GM19043 (cell line): ENCODE measurements at regions not wholly inside any gene's neighbourhood (a gene's known extent, or its start where the extent isn't known, plus 50 kb on each side); places are given as distances from the start of the nearest gene placed in this dataset.

Experiments
- ATAC-seq: cut with Tn5 transposase; IDR thresholded peaks from one replicate; pipeline ENCODE4 v1.9.1; 2021; ENCODE audit warnings: low read depth; ENCODE audit not compliant: unreplicated experiment

DNA sequence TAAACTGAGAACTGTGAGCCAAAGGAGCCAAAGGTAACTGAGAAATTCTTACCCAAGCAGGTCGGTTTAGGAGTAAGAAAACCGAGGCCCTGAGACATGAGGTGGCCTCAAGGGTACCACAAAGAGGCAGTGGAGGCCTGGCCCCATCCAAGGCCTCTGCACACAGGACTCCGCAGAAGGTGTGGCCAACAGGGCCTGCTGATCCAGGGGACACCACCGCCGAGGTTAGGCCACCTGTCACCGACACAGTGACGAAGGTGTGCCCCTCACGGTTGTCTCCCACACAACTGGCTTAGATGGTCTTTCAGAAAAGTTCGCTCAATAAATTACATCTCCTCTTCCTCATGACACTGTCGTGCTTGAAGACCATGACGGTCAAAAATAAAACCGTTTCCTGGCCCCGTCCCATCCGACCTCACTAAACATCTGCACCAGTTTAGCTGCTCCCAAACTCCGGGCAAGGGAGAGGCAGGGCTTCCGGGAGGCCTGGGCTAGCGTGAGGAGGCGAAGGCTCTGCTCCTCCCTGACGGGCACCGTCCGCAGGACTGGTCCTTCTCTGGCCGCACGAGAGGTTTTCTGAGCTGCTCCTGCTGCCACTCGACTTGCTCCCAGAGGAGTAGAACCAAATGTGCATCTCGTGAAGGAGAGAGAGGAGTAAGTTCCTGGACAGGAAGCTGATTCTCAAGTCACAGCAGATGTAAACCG is 442.0 kb downstream of the EIPR1 start:
- no peak for ATAC-seq

DNA sequence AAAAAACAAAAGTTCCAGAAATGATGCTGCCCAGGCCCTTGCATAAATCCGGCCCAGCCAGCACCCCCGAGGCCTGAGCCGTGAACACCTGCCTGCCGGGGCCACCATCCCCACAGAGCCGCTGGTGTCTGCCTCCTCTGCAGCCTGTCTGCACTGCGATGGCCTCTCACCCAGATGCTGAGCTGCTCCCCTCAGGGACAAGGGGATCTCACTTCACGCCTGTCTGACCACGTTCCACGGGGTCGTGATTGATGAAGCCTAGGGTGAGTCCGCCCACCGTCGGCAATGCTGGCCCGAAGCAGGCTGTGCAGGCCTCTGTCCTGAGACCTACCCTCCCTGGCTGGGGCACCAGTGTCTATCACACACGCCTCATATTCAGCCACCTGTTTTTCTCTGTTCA is 444.2 kb downstream of the EIPR1 start:
- no peak for ATAC-seq

DNA sequence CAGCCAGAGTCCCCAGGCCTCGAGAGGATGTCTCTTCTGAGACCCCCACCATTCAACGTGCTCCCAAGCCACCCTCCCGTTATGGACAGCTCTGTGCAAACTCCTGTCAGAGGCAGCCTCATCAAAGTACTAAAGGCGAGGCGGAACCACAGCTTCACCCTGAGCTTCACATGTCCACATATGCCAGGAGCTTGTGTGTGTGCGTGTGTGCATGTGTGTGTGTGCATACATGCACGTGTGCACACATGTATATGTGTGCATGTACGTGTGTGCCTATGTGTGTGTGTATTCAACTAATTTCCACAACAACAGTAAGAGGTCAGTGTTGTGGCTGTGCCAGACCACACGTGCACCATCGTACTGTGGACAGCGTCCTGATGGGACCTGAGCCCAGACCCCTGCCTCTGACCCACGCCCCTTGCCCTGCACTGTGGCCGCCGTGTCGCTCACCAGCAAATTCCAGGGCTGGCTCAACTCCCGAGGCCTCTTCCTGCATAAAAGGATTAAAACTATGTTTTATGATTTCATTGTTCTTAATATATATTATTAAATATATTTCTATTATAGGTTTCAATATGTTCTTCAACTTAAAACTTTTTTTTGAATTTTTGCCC is 444.8 kb downstream of the EIPR1 start:
- ATAC-seq, result no peak

DNA sequence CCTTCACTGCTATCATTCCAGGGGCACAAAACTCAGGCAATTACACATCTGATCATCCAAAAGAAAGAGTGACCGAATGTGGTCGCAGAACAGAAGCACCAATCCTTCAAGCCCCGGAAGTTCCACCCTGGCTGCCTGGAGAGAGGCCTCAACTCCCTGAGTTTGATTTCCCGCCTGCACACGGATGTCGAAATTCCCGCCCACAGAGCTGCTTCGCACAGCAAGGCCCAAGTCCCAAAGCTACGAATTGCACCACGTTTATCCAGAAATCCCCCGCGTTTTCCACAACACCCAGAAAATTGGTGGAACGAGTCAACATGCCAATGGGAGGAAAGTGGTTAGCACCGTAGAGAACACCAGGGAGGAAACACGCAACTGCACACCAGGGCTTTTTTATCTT is 445.4 kb downstream of the EIPR1 start:
- no peak for ATAC-seq

DNA sequence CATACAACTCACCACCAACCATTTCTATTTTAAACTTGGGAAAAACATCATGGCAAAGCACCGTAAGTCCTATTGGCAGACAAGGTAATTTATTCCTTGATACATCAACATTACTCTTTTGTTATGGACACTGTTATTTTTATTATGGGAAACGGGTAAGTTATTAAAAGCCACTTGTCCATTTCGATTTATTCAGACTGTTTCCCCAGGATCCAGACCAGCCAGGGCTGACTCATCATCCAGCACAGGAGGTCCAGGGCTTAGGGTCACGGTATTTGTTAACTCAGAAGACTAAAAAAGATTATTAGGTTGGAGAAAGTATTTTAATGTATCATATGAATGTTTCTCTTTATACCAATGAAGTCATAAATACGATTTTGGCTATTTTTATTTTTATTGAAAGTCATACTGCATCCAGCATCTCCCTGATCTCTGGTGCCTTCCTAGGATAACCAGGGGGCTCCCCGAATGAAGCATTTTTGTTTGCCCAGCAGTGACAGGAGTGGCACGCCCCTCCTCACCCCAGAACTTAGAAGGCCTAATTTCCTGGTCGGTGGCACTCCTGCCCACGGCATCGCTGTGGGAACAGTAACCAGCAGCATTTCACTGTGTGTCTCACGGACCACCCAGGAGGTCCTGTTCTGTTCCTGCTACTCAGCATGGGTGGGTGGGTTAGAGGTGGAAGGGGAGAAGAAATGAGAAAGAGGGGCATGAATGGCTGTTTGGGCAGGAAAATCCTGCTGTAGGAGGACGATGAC is 446.1 kb downstream of the EIPR1 start:
- ATAC-seq, result no peak

DNA sequence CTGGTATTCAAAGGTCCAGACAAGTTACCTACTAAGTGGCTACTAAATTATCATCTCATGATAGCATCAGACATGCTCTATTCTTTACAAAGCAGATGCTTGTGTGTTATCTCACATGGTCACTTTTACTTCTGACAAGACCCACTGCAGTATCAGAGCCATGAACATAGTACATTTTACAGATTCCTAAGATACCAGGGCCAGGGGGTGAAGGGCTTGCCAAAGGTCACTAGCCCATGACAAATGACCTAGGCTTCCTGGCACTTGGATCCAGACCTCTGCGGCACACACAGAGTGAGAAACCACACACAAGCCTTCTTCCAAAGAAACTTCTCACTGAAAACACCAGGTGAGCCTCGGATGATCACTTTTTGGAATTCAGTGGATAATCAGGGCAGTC is 446.8 kb downstream of the EIPR1 start:
- no peak for ATAC-seq

DNA sequence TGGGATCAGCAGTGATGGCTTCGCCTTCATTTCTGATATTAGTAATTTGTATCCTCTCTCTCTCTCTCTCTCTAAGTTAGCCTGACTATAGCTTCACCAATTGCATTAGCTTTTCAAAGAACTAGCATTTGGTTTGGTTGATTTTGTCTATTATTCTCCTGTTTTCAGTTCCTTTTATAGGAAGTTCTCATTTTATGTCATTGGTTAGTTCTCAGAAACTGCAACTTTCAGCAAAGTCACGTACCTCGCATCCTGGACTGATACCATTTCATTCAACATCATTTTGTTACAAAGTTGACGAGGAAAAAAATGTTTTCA is 450.8 kb downstream of the EIPR1 start:
- ATAC-seq, result peak; percentile 42

DNA sequence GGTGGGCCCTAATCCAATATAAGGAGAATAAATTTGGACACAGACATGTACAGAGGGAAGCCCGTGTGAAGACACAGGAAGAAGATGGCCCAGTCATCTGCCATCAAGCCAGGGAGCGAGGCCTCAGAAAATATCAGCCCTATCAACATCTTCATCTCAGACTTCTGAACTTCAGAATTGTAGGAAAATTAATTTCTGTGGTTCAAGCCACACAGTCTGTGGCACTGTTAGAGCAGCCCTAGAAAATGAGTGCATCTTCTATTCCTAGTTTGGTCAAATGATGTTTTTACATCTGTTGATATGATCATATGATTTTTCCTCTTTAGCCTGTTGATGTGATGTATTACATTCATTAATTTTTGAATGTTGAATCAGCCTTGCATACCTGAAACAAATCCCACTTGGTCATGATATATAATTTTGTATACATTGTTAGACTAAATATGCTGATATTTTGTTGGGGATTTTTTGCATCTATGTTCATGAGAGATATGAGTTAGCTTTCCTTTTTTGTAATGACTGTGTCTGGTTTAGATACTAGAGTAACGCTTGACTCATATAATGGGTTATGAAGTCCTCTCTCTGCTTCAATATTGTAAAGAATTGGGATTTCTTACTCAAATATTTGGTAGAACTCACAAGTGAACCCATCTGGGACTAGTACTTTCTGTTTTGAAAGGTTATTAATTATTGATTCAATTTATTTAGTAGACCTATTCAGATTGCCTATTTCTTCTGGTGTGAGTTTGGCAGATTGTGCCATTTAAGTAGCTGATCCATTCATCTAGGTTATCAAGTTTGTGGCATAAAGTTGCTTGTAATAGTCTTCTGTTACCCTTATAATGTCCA is 451.4 kb downstream of the EIPR1 start:
- ATAC-seq, result peak; percentile 66

DNA sequence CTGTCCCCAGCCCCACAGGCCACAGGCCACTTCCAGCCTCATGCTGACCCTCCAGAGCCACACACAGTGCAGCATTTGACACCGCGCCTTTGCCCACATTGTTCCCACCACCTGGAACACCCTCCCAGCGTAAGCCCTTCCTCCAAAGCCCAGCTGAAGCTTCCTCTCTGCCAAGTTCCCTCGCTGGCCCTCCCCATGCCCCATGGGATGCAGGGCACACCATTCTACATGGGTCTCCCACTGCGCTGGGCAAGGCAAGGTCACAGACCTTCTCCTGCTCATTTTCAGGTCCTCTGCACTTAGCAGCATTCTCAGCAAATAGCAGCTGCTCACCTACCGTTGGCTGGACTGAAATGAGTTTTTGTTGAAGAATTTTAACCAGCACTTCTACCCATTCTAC is 455.5 kb downstream of the EIPR1 start:
- ATAC-seq, result no peak

DNA sequence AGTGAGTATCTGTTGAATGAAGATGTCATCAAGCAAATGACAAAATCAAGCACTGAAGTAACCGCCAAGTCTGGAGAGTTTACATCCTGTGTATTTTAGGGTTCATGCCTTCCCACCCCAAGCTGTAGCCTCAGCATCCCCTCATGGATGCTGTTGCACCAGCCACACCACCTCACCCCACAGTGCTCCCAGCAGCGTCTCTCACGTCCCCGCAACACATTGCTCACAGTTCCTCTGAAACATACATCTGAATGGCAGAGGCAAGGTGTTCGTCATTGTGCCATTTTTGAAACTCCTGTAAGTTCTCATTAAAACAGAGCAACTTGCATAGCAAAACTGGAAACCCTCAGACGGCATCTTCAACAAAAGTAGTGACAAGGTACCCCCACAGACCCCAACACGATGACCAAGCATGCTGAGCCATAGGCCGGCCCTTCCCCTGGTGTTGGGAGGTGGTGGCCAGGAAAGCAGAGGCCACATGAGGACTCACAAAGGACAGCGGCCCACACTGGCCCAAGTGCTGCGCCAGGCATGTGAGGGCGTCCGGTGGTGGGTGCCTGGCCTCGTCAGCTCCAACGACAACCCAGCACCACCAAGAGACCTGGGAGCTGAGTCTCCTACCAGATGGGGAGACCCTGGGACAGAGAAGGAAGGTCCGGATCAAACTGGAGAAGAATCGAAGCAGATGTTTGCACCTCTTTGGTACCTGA is 456.5 kb downstream of the EIPR1 start:
- ATAC-seq, result no peak

DNA sequence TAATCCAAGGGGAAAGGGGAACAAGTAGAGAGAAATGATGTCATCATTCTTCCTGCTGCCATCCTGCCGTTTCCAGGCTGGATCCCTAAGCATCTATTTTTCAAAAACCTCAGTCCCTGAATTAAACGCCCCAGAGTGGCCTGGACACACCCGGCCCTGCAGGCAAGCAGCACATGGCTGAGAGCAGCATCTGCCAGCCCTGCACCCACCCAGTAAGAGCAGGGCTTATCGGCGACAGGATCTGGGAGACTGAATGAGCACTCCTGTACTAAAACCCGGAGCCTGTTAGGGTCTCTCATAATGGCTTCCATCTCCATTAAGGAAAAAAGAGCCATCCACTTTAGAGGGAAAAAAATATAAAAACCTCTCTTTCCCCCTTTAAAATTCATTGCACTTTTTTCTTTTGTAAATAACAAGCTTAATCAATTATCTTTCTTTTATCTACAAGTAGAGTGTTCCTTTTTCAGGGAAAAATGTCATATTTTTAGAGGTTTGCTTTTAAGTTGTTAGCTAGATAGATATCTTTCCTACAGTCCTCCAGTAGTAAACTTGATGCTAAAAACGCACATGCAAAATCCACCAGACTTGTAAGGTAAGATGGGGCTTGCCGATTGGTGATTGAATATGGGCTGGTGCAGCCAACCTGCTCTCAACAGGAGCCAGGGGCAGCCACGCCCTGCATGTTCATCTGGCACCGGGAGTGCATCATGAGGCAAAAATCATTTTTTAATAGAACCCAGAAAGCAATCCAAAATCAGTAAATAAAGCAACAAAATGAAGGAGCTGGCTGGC is 457.8 kb downstream of the EIPR1 start:
- no peak for ATAC-seq

DNA sequence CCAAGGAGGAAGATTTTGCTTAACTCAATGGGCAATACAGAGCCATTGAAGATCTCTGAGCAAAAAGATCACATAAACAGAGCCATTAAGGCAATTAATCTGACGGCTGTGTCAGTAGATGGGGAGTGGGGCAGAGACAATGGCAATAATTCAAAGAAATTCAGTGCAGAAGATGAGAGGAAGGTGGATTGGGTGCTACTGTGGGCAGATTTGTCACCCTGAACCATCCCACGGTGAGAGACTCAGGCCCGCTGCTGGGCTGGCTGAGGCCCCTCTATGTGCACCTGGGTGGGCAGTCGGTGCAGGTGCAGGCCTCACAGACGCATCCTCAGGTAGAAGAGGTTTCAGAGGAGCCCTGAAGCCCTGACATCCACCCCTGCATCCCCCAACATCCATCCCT is 458.6 kb downstream of the EIPR1 start:
- no peak for ATAC-seq

DNA sequence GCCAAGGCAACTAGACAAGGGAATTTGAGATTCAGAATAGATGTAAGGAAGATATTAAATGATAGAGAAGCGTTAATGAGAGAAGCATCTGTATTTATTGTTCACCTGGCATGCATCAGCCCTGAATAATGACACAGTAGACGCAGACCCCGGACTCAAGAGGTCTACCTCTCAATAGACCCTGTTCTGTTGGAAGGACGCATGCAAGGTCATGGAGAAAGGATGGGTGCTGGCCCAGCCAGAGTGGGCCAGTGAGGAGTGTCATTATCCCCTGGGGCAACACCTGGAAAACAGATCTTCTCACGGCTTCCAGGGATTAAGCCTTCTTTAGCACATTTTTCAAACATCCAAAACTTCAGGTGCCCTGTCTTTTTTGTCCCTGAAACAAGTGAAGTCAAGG is 461.0 kb downstream of the EIPR1 start:
- no peak for ATAC-seq

DNA sequence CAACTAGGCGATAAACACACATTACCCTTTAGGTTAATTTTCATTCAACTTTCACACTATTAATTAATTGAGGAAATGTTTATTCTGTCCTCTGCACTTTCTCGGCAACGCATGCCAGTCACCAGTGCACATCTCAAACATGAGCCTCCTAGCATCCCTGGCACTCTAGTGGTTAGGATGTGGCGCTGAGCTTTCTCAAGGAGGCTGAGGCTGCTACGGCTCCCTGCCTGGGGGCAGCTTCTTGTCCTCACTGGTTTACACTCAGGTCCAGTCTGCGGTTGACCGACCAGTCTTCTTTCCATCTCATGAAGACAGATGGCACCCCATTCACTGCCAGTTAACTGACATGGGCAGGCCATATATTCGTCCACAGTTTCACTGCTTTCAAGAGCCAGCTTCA is 463.4 kb downstream of the EIPR1 start:
- no peak for ATAC-seq

DNA sequence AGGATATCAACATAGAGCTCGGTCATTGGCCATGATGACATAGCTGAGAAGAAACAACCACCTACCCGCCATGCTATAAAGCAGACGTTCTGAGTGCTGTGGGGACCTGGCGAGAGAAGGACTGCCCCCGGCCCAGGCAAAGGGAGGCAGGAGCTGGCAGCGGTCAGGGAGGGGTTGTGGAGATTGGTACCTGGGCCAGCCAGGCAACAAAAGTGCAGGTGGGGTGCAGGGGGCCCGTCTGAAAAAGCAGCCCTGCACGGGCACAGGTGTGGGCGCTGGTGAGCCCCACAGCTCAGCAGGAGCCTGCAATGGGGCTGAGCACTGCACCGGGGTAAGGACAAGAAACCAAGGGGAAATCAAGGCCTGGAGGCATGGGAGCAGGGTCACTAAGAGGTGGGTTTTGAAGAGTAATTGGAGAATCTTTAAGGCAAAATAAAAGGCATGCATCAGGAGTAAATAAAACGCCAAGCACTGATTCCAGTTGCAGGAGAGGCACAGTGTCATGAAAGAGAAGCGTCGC is 464.0 kb downstream of the EIPR1 start:
- no peak for ATAC-seq

DNA sequence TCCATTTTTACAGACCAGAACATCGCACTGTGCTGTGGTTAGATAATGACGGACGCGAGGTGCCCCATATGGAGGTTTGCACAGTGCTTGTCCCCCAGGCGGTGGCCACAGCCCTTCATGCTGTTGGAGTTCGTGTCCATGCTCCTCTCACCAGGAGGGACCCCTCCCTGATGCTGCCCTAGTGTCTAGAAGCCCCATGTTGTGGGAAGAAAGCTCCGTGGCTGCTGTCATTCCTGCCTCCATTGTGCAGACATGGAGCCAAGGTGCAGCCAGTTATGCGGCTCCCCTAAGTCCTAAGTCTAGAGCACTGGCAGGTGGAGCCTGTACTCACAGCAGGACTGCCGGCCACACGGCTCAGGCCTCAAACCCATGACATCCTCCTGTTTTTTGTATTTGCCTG is 464.9 kb downstream of the EIPR1 start:
- no peak for ATAC-seq

DNA sequence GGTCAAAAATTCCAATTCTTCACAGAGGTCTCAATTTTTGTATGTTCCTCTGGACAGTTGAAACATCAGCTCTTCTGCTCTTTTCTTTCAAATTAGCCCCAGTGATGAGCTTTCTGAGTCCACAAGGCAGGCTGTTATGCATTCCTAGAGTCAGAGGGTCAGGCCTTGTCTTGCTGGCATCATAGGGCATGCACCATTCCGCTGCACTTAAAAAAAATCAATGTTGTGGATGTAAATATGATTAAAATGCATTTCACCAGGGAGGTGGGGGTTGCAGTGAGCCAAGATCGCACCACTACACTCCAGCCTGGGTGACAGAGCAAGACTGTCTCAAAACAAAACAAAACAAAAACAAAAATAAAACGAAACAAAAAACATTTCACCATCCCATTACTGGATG is 465.3 kb downstream of the EIPR1 start:
- no peak for ATAC-seq

DNA sequence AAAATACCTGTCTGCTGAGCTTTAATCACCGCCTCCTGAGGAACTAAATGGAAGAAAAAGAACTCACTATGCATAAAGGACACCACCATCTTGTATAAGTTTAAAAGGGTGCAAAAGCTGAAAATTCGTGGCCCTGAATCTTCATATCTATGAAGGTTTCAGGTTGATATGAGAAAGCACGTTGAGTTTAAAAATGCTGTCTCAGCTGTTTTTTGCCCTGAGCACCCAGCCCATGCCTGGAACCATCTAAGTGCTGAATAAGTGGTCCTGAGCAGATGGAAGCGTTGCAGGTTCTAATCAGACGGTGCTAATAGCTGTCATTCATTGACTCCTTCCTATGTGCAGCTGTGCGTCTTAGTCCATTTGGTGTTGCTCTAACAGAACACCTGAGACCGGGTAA is 467.4 kb downstream of the EIPR1 start:
- no peak for ATAC-seq
